LNCaP clone FGC (cell line): ENCODE measurements at regions not wholly inside any gene's neighbourhood (a gene's known extent, or its start where the extent isn't known, plus 50 kb on each side); places are given as distances from the start of the nearest gene placed in this dataset.

Experiments used
- DNase-seq: peaks from one replicate; pipeline ENCODE4 v3.0.0-alpha.2; 2011; ENCODE audit warnings: low read depth
- H3K4me3 ChIP-seq: 2 replicates; pipeline ENCODE4 v1.5.1; 2011; ENCODE audit warnings: mild to moderate bottlenecking, low read depth, low read length, control low read depth
- TF ChIP-seq, protein P1 (sequence below): IDR thresholded peaks from 2 replicates; pipeline ENCODE4 v1.5.1; 2012; ENCODE audit warnings: mild to moderate bottlenecking; ENCODE audit not compliant: control insufficient read depth, insufficient read depth; ENCODE audit errors: extremely low read depth

DNA sequence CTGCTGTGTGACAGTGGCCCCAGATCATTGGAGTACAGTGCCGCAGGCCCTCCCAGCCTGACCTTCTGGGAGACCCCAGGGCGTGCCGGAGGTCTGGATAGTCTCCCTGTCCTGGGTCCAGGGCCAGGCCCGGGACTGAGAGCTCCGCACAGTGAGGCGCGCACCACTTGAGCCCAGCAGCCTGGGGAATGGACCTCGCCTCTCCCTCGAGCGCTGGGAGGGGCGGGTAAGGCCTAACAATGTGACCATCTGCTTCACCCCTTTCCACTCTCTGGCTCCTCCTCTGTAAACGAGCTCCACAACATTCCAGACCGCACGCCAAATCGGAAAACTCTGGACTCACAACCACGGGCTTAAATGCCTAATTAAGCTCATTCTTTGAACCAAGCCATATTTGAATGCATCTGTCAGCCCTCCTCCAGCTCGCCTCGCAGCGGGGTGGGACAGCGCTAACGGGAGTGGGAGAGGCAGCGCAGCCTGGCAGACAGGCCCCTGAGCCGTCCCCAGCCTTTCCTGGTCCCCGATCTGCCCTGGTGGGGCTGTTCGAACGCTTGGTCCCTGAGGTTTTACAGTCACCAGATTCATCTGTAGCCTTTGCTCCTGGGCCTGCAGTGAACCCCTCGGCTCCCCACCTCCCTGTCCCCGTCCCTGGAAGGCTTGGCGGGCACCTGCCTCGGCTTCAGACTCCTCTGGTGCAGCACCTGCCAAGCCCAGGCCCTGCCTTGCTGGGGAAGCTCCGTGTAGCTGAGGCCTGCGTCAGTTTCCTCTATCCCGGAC lies 120.7 kb upstream of the VSTM2B start:
- H3K4me3 ChIP-seq: no peak overlapping the region
- TF ChIP-seq, protein P1, sequence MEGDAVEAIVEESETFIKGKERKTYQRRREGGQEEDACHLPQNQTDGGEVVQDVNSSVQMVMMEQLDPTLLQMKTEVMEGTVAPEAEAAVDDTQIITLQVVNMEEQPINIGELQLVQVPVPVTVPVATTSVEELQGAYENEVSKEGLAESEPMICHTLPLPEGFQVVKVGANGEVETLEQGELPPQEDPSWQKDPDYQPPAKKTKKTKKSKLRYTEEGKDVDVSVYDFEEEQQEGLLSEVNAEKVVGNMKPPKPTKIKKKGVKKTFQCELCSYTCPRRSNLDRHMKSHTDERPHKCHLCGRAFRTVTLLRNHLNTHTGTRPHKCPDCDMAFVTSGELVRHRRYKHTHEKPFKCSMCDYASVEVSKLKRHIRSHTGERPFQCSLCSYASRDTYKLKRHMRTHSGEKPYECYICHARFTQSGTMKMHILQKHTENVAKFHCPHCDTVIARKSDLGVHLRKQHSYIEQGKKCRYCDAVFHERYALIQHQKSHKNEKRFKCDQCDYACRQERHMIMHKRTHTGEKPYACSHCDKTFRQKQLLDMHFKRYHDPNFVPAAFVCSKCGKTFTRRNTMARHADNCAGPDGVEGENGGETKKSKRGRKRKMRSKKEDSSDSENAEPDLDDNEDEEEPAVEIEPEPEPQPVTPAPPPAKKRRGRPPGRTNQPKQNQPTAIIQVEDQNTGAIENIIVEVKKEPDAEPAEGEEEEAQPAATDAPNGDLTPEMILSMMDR: no peak
- DNase-seq: no peak

DNA sequence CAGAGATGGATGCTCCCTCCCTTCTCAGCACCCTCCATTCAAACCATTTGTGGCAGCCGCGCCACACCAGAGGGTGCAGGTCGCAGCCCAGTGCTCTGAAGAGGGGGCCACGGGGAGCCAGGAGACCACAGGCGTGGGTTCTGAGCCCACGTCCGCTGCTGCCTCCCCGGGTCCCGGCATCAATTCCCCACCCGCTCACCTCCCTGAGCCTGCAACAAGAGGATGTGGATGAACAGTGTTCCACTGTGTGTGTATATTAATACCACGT lies 120.1 kb upstream of the VSTM2B start:
- TF ChIP-seq, protein P1: no peak

DNA sequence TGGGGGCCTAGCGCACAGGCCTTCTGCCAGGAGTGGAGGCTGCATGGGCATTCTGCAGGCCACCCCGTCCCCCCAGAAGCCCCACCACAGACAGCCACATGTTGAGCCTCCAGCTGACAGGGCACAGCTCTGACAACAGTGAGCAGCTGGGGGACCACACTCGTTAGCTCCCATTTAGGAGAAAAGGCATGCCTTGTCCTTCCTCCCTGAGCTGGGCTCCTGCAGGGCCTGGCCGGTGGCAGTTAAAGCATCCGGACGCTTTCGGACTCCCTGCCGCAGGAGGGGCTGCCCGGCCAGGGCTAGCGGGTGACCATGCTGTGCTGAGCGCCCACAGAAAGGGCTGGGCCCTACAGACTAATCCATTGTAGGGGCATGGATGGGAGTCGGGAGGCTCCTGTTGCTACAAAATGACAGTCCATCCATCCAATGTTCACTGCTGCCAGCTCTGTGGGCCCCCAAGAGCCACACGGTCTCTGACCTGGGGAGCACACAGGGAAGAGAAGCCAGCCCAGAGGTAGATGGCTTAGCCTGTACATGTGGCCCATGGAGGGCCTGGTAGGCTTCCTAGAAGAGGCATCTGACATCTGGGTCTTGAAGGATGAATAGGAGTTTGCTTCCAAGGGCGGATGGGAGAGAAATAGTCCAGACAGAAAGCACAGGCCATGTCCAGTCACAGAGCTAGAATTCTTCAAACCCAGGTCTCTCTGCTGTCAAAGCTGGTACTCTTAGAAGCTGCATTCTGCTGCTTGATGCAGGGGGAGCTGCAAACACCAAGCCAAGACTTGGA lies 116.5 kb upstream of the VSTM2B start:
- TF ChIP-seq, protein P1: no peak
- no peak for DNase-seq
- H3K4me3 ChIP-seq: no peak overlapping the region

More for the DNA sequence above, 120.1 kb upstream of the VSTM2B start:
- no peak overlapping the region for H3K4me3 ChIP-seq
- DNase-seq: no peak

DNA sequence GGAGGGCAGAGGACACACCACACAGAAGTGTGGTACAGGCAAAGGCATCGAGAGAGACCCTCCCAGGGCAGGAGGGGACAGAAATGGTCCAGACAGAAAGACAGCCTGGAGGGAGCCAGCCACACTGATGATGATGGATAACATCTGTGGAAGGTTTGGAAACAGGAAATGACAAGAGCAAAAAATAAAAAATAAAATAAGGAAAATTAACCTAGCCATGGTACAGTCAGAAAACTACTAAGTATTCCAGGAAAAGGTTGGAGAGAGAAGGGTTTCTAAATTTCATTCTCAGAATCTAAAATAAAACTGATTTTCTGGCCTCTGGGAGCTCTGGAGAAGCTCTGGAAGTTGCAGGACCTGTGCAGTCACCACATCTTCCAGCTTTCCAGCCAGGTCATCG lies 115.2 kb upstream of the VSTM2B start:
- DNase-seq: no peak
- TF ChIP-seq, protein P1: no peak
- no peak overlapping the region for H3K4me3 ChIP-seq

DNA sequence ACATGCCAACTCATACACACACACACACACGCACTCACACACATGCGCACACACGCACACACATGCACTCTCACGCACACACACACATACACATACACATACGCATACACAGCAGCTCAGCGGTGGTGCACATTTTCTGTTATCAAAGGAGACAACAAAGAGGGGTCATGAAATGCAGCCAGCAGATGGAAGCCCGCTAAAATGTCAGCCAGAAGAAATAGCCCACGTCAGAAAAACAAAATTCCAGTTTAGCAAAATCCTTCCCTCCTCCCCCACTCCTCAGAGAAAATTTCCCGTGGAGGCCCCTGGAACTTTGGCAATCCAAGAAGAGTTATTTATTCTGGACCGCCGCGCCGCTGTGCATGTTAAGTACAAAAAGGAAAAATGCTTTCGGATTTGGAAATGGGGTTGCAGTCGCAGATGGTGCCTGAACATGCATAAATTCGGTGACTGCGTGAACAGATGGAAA lies 114.6 kb upstream of the VSTM2B start:
- H3K4me3 ChIP-seq: no peak overlapping the region
- no peak for DNase-seq
- TF ChIP-seq, protein P1: no peak

DNA sequence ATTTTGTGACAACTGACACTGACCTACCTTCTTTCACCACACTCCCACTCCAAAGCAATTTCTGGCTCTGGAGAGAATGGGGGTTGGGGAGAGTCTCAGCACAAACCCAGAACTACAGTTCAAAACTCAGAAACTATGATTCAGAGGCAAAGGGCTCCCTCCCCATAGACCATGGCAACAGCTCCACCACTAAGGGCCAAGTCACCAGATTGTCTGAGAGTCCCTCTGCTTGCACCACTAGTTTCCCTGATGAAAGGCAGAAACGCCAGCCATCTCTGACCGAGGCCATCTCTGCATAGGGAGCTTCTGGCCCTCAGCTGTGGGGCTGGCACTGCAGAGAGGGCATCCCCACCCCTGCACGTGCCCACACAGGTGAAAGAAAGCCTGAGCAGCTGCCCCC lies 112.4 kb upstream of the VSTM2B start:
- TF ChIP-seq, protein P1: no peak
- H3K4me3 ChIP-seq: no peak overlapping the region
- no peak for DNase-seq
